Mesothelial cell of epicardium (in vitro differentiated cells): ENCODE measurements at regions not wholly inside any gene's neighbourhood (a gene's known extent, or its start where the extent isn't known, plus 50 kb on each side); places are given as distances from the start of the nearest gene placed in this dataset.

Experiments used
- DNase-seq, 2 experiments: peaks; one replicate each; pipeline ENCODE4 v3.0.0; 2021; ENCODE audit warnings: low spot score in 2 of 2; ENCODE audit not compliant: unreplicated experiment in 2 of 2
- H3K27ac Mint-ChIP-seq: 2 replicates; pipeline ENCODE4 v1.8.0; 2021; ENCODE audit warnings: mixed read lengths
- H3K27me3 Mint-ChIP-seq: 2 replicates; pipeline ENCODE4 v1.8.0; 2021; ENCODE audit warnings: low read depth, mixed read lengths
- H3K36me3 Mint-ChIP-seq: 2 replicates; pipeline ENCODE4 v1.8.0; 2021; ENCODE audit warnings: mixed read lengths
- H3K4me1 Mint-ChIP-seq: 2 replicates; pipeline ENCODE4 v1.8.0; 2021; ENCODE audit warnings: mixed read lengths
- H3K4me3 Mint-ChIP-seq: 2 replicates; pipeline ENCODE4 v1.8.0; 2021; ENCODE audit warnings: mild to moderate bottlenecking, moderate library complexity, mixed read lengths
- H3K9me3 Mint-ChIP-seq: 2 replicates; pipeline ENCODE4 v1.8.0; 2021; ENCODE audit warnings: mixed read lengths
- TF ChIP-seq, protein P1 (sequence below): fragments of 200-600 bp; sonication (generic); IDR thresholded peaks from one replicate; pipeline ENCODE4 v1.5.0; 2021; ENCODE audit warnings: antibody characterized with exemption; ENCODE audit not compliant: unreplicated experiment

DNA sequence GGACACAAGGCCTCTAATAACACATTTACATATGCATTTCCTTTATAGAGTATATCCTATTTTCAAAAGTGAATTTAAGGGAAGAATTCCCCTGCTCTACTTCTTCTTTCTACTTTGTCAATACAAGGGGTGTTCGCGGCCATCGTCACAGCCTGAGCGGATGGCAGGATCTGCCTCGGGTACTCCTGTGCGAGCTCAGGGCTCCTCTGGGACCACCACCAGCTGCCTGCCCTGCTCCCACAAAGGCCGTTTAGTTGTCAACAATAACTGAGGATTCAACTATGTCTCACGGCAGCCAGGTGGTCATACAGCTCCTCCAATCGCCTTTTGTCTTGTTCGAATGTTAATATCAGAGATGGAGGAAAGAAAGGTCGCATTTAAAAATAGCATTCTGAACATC, 228.2 kb upstream of the TENM3 start:
- no peaks in the 10 kb centered on the region for H3K27me3 Mint-ChIP-seq
- no peak for DNase-seq
- H3K4me1 Mint-ChIP-seq: peaks cover 11% of the 10 kb centered on the region
- H3K36me3 Mint-ChIP-seq: no peaks in the 10 kb centered on the region
- no peak overlapping the region for H3K27ac Mint-ChIP-seq
- TF ChIP-seq, protein P1, sequence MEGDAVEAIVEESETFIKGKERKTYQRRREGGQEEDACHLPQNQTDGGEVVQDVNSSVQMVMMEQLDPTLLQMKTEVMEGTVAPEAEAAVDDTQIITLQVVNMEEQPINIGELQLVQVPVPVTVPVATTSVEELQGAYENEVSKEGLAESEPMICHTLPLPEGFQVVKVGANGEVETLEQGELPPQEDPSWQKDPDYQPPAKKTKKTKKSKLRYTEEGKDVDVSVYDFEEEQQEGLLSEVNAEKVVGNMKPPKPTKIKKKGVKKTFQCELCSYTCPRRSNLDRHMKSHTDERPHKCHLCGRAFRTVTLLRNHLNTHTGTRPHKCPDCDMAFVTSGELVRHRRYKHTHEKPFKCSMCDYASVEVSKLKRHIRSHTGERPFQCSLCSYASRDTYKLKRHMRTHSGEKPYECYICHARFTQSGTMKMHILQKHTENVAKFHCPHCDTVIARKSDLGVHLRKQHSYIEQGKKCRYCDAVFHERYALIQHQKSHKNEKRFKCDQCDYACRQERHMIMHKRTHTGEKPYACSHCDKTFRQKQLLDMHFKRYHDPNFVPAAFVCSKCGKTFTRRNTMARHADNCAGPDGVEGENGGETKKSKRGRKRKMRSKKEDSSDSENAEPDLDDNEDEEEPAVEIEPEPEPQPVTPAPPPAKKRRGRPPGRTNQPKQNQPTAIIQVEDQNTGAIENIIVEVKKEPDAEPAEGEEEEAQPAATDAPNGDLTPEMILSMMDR: no peak
- H3K9me3 Mint-ChIP-seq: no peaks in the 10 kb centered on the region
- no peak overlapping the region for H3K4me3 Mint-ChIP-seq

DNA sequence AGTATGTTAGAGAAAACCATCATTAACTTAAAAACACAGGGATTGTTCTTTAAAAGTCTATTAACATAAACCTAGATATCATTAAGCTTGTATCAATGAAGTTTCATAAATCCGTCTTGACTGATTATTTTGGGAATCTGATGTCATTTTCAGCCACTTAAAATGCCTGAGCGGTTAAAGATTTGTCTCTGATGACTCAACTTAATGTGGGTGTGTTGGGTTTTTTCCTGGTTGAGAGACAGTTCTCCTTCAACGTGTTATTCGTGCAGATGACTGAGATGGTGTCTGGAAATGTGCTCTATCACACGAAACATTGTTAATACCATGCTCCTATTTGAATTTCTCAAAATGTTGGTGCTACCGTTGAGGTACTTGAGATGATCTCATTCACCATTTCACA, 227.3 kb upstream of the TENM3 start:
- Mint-ChIP-seq H3K4me3 (no peak overlapping the region), H3K27ac (no peak overlapping the region), H3K27me3 (no peaks in the 10 kb centered on the region), H3K4me1 (peaks cover 11% of the 10 kb centered on the region), H3K9me3 (no peaks in the 10 kb centered on the region), H3K36me3 (no peaks in the 10 kb centered on the region)
- TF ChIP-seq, protein P1: no peak
- DNase-seq: no peak

DNA sequence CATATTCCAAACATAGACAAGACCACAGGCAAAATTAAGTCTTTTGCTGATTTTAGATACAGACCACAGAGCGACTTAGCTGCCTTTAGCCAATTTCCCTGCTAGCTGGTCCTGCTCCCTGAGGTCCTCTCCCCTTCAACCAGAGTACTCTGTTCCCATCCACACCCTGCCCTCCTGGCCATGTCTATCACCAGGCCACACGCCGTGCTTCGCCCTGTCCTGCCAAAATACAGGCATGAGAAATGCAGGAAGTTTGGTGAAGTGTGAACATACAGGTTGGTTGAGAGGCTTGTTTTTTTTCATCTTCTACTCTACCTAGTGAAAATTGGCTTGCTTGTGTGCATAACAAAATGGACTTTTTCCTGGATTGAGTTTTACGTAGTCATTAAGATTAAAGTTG, 226.2 kb upstream of the TENM3 start:
- DNase-seq: no peak
- peaks cover 11% of the 10 kb centered on the region for H3K4me1 Mint-ChIP-seq
- H3K4me3 Mint-ChIP-seq: no peak overlapping the region
- TF ChIP-seq, protein P1: no peak
- no peaks in the 10 kb centered on the region for H3K36me3 Mint-ChIP-seq
- H3K9me3 Mint-ChIP-seq: peaks cover 5% of the 10 kb centered on the region
- H3K27me3 Mint-ChIP-seq: no peaks in the 10 kb centered on the region
- no peak overlapping the region for H3K27ac Mint-ChIP-seq

DNA sequence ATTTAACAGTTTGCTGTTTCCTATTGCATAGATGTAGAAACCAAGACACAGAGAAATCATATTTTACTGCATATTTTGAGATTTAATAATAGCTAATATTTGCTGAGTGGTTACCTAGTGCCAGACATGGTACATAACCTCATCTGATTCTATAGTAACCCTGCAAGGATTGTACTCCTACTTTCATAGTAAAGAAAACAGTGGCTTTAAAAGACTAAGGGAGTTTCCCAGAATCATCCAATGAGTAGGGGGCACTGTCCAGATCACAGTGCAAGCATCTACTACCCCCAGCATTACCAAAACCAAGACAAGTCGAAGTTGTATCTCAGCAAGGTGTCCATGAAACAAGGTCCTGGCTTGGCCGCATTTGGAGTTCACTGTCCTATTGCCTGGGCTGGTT, 224.5 kb upstream of the TENM3 start:
- TF ChIP-seq, protein P1: no peak
- Mint-ChIP-seq H3K4me3 (no peak overlapping the region), H3K4me1 (peaks cover 17% of the 10 kb centered on the region), H3K27me3 (no peaks in the 10 kb centered on the region), H3K27ac (no peak overlapping the region), H3K9me3 (peaks cover 5% of the 10 kb centered on the region), H3K36me3 (no peaks in the 10 kb centered on the region)
- DNase-seq: no peak

DNA sequence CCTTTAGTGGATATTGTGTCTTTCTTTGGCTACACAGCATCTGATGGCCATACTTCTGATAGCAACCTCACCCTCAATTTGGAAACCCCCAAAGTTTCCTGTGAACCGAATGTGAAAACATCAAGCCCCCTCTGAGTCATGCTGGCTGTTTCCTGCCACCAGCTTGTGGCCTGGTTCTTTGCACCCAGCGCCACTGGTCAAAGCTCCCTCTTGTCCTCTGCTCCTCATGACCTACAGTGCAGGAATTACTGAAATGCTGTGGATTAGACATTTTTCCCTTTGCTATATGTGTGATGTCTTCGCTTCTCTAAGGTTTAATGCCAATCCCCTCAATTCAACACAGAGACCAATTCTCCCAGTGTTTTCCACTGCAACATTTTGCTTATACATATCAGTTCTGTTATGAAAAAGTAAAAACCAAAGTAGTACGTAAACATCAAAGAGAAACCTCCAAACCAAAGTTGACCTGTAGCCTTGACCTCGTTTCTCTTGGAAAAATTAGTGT, 224.0 kb upstream of the TENM3 start:
- DNase-seq: no peak
- Mint-ChIP-seq H3K9me3 (peaks cover 5% of the 10 kb centered on the region), H3K4me3 (no peak overlapping the region), H3K36me3 (no peaks in the 10 kb centered on the region), H3K27ac (no peak overlapping the region), H3K27me3 (no peaks in the 10 kb centered on the region), H3K4me1 (peaks cover 17% of the 10 kb centered on the region)
- TF ChIP-seq, protein P1: no peak

DNA sequence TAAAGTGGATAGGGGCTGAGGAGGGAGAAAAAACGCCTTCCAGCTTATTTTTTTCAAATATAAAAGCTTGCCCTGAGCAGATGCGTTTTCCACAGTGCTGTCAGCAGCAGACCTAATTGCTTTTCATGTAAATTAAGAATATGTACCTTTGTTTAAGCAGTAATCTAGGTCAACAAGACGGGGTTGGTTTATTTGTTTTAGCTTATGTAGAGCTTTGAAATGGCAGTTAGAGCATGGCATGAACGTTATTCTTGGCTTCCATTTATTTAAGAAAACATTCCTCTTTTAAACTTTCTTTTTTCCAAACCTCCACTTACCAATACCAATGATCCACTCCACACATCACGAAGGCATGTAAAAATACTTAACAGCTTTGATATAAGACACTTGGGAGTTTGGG, 220.3 kb upstream of the TENM3 start:
- Mint-ChIP-seq H3K4me1 (peaks cover 12% of the 10 kb centered on the region), H3K27ac (no peak overlapping the region), H3K4me3 (no peak overlapping the region), H3K27me3 (no peaks in the 10 kb centered on the region), H3K36me3 (peaks cover 16% of the 10 kb centered on the region), H3K9me3 (peaks cover 29% of the 10 kb centered on the region)
- TF ChIP-seq, protein P1: no peak
- no peak for DNase-seq
